ENCODE measurements at regions not wholly inside any gene's neighbourhood (a gene's known extent, or its start where the extent isn't known, plus 50 kb on each side); places are given as distances from the start of the nearest gene placed in this dataset.
A peak's percentile ranks its signal among the peaks of the same experiment; 100 is the strongest.

- H3K79me2 ChIP-seq (ENCODE audit: control insufficient read depth, low read length), result no peaks in the 10 kb centered on the region
- no peaks in the 10 kb centered on the region for H3K4me1 ChIP-seq (ENCODE audit: control insufficient read depth, low read length)
- H4K20me1 ChIP-seq (ENCODE audit: control insufficient read depth, insufficient read depth, low read depth, low read length), result no peaks in the 10 kb centered on the region
- no peak overlapping the region for H3K4me3 ChIP-seq (ENCODE audit: low read length)
- H3K9me3 ChIP-seq (ENCODE audit: control insufficient read depth, insufficient read depth, low read length), result no peaks in the 10 kb centered on the region
- peaks cover 11% of the 10 kb centered on the region; the same call in 1 of the 2 replicates for H3K27me3 ChIP-seq (ENCODE audit: control insufficient read depth, low read length)
- no peaks in the 10 kb centered on the region for H3F3A ChIP-seq (ENCODE audit: control insufficient read depth, insufficient read depth)
- TF ChIP-seq, protein P1, sequence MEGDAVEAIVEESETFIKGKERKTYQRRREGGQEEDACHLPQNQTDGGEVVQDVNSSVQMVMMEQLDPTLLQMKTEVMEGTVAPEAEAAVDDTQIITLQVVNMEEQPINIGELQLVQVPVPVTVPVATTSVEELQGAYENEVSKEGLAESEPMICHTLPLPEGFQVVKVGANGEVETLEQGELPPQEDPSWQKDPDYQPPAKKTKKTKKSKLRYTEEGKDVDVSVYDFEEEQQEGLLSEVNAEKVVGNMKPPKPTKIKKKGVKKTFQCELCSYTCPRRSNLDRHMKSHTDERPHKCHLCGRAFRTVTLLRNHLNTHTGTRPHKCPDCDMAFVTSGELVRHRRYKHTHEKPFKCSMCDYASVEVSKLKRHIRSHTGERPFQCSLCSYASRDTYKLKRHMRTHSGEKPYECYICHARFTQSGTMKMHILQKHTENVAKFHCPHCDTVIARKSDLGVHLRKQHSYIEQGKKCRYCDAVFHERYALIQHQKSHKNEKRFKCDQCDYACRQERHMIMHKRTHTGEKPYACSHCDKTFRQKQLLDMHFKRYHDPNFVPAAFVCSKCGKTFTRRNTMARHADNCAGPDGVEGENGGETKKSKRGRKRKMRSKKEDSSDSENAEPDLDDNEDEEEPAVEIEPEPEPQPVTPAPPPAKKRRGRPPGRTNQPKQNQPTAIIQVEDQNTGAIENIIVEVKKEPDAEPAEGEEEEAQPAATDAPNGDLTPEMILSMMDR (IDR thresholded peaks at IDR 0.05; ENCODE audit: low read depth, low read length, poor library complexity, severe bottlenecking), result no peak
- no peak for TF ChIP-seq EZH2phosphoT487 (IDR thresholded peaks at IDR 0.05; ENCODE audit: borderline replicate concordance, low read length)
- no peak overlapping the region for H3K4me2 ChIP-seq (ENCODE audit: low read length)
- H3K36me3 ChIP-seq (ENCODE audit: control insufficient read depth, low read length), result no peaks in the 10 kb centered on the region
- H3K27ac ChIP-seq (ENCODE audit: low read depth, low read length), result no peak overlapping the region
- no peaks in the 10 kb centered on the region for H3K9me2 ChIP-seq (replicated peaks; ENCODE audit: control insufficient read depth, low read length)
These were observed 298.5 kb downstream of the BMP7 start for GRCh38 chr20:56967916-56968315.

DNA sequence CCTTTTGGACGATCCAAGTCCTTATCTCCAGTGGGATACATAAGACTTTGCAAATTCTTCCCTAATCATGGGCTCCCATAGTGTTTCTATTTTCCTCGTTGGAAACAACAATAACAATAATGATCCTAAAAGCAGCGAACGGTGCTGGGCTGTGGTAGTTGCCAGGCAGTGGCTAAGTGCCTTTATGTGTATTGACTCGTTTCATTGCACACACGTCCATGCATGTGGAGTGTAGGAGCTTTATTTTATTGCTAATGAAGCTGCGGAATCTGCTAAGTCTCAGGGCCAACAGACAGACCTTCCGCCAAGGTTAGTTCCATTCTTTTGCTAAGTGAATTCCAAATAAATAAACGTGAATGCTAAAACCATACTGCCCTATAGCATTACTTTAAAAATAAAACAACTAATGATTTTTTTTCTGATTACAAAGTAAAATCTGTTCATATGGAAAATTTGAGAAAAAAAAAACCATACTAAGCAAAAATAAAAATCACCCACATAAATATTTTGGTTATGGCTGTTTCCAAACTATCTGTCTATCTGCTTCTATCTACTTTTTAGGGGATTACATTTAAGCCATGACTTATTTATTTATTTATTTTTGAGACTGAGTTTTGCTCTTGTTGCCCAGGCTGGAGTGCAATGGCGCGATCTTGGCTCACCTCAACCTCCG, 297.9 kb downstream of the BMP7 start:
- no peak for TF ChIP-seq EZH2phosphoT487 (IDR thresholded peaks at IDR 0.05; ENCODE audit: borderline replicate concordance, low read length)
- TF ChIP-seq, protein P1 (IDR thresholded peaks at IDR 0.05; ENCODE audit: low read depth, low read length, poor library complexity, severe bottlenecking), result no peak
- H3K27ac ChIP-seq (ENCODE audit: low read depth, low read length), result no peak overlapping the region
- H3K4me2 ChIP-seq (ENCODE audit: low read length), result no peak overlapping the region
- H4K20me1 ChIP-seq (ENCODE audit: control insufficient read depth, insufficient read depth, low read depth, low read length), result no peaks in the 10 kb centered on the region
- H3K36me3 ChIP-seq (ENCODE audit: control insufficient read depth, low read length), result no peaks in the 10 kb centered on the region
- H3K4me3 ChIP-seq (ENCODE audit: low read length), result no peak overlapping the region
- no peaks in the 10 kb centered on the region for H3K9me2 ChIP-seq (replicated peaks; ENCODE audit: control insufficient read depth, low read length)
- H3F3A ChIP-seq (ENCODE audit: control insufficient read depth, insufficient read depth), result no peaks in the 10 kb centered on the region
- H3K9me3 ChIP-seq (ENCODE audit: control insufficient read depth, insufficient read depth, low read length), result no peaks in the 10 kb centered on the region
- H3K4me1 ChIP-seq (ENCODE audit: control insufficient read depth, low read length), result no peaks in the 10 kb centered on the region
- peaks cover 16% of the 10 kb centered on the region for H3K27me3 ChIP-seq (ENCODE audit: control insufficient read depth, low read length)
- H3K79me2 ChIP-seq (ENCODE audit: control insufficient read depth, low read length), result no peaks in the 10 kb centered on the region

- H3K9me3 ChIP-seq (ENCODE audit: control insufficient read depth, insufficient read depth, low read length), result no peaks in the 10 kb centered on the region
- no peaks in the 10 kb centered on the region for H3F3A ChIP-seq (ENCODE audit: control insufficient read depth, insufficient read depth)
- TF ChIP-seq EZH2phosphoT487 (IDR thresholded peaks at IDR 0.05; ENCODE audit: borderline replicate concordance, low read length), result no peak
- TF ChIP-seq, protein P1 (IDR thresholded peaks at IDR 0.05; ENCODE audit: low read depth, low read length, poor library complexity, severe bottlenecking), result peak; percentile 68
- no peaks in the 10 kb centered on the region for H3K36me3 ChIP-seq (ENCODE audit: control insufficient read depth, low read length)
- H3K4me2 ChIP-seq (ENCODE audit: low read length), result no peak overlapping the region
- H3K4me3 ChIP-seq (ENCODE audit: low read length), result no peak overlapping the region
- no peaks in the 10 kb centered on the region for H3K4me1 ChIP-seq (ENCODE audit: control insufficient read depth, low read length)
- H3K9me2 ChIP-seq (replicated peaks; ENCODE audit: control insufficient read depth, low read length), result no peaks in the 10 kb centered on the region
- H3K27ac ChIP-seq (ENCODE audit: low read depth, low read length), result no peak overlapping the region
- no peaks in the 10 kb centered on the region for H4K20me1 ChIP-seq (ENCODE audit: control insufficient read depth, insufficient read depth, low read depth, low read length)
- no peaks in the 10 kb centered on the region for H3K79me2 ChIP-seq (ENCODE audit: control insufficient read depth, low read length)
- H3K27me3 ChIP-seq (ENCODE audit: control insufficient read depth, low read length), result peaks cover 38% of the 10 kb centered on the region
These were observed 291.8 kb downstream of the BMP7 start for GRCh38 chr20:56974499-56975250.
